ENCODE measurements at regions not wholly inside any gene's neighbourhood (a gene's known extent, or its start where the extent isn't known, plus 50 kb on each side); places are given as distances from the start of the nearest gene placed in this dataset.

DNA sequence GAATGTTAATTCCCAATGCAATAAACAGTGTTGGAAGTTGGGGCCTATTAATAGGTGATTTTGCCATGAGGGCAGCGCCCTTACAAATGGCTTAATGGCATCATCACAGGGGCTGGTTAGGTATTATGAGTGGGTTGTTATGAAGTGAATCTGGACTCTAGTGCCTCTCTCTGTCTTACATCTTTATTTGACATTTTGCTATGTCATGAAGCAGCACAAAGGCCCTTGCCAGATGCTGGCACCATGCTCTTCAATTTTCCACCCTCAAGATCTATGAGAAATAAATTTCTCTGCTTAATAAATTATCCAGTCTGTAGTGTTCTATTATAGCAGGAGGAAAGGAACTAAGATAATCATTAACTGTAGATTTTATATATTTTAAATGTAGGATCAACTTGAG, 1098.7 kb upstream of the NUDT12 start:
- Histone ChIP-seq H3K4me1 (ENCODE audit: low read depth) (no peaks in the 10 kb centered on the region), H3K9me3 (ENCODE audit: low read depth) (no peaks in the 10 kb centered on the region), H3K27ac (no peak overlapping the region), H3K4me3 (no peak overlapping the region), H3K36me3 (no peaks in the 10 kb centered on the region), H3K27me3 (no peaks in the 10 kb centered on the region)
- TF ChIP-seq CTCF (IDR thresholded peaks at IDR 0.05; ENCODE audit: low read depth, low read length), result no peak
- no peak for DNase-seq (ENCODE audit: low read depth in 1 of 2, low spot score in 1 of 2)

DNA sequence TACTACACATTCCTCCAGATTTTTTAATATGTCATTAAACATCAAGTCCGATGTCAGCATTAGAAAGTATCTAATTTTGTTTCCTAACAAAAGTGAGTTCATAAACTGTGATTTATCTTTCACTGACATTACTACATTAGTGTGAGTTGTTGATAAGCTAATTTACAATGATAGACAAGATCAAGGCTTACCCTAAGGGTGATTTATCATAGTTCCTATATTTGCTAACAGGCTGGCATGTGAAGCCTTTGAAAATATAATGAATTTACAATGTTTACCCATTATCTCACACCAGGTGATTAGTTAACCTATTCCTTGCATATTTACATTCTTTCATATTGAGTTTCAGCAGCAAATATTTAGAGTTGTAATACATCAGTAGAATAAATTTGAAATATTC, 1096.9 kb upstream of the NUDT12 start:
- H3K36me3 ChIP-seq, result no peaks in the 10 kb centered on the region
- DNase-seq (ENCODE audit: low read depth in 1 of 2, low spot score in 1 of 2), result no peak
- no peak for TF ChIP-seq CTCF (IDR thresholded peaks at IDR 0.05; ENCODE audit: low read depth, low read length)
- no peaks in the 10 kb centered on the region for H3K27me3 ChIP-seq
- no peak overlapping the region for H3K27ac ChIP-seq
- no peaks in the 10 kb centered on the region for H3K4me1 ChIP-seq (ENCODE audit: low read depth)
- H3K9me3 ChIP-seq (ENCODE audit: low read depth), result no peaks in the 10 kb centered on the region
- H3K4me3 ChIP-seq, result no peak overlapping the region

GRCh38 chr5:104652271-104652861, 1089.8 kb upstream of the NUDT12 start:
- Histone ChIP-seq H3K9me3 (ENCODE audit: low read depth) (no peaks in the 10 kb centered on the region), H3K4me3 (no peak overlapping the region), H3K4me1 (ENCODE audit: low read depth) (no peaks in the 10 kb centered on the region), H3K27ac (no peak overlapping the region), H3K36me3 (no peaks in the 10 kb centered on the region), H3K27me3 (no peaks in the 10 kb centered on the region)
- TF ChIP-seq CTCF (IDR thresholded peaks at IDR 0.05; ENCODE audit: low read depth, low read length), result no peak
- no peak for DNase-seq (ENCODE audit: low read depth in 1 of 2, low spot score in 1 of 2)

DNA sequence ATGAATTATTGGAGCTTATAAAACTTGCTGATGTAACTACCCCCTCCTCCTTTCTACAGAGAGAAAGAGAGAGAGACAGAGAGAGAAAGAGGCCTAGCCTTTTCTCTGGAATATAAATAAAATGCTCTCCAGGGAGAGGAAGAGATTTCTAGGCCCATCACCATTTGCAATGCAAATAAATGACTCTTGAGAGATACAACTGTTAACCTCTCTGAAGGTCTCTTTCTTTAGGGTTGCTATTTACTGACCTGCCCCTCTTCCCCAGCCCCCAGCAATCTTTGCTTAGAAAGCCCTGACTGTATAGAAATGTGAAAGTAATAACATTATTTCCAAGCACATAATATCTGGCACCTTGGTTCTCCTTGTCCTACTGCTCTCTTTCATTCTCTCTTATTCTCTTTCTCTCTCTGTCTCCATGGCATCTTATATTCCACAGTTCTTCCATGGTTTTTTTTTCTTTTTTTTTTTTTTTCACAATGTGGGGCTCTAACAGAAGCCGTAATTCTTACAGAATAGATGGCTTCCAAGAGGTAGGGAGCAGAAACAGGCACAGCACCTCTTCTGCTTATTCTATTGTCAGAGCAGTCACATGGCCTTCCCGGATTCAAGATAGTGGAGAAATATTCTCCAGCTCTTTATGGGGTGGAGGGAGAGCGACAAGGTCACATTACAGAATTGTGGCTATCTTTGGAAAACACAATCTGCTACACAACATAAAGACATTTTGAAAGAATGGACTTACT, 1087.9 kb upstream of the NUDT12 start:
- Histone ChIP-seq H3K27ac (no peak overlapping the region), H3K27me3 (no peaks in the 10 kb centered on the region), H3K4me1 (ENCODE audit: low read depth) (no peaks in the 10 kb centered on the region), H3K36me3 (no peaks in the 10 kb centered on the region), H3K4me3 (no peak overlapping the region), H3K9me3 (ENCODE audit: low read depth) (no peaks in the 10 kb centered on the region)
- no peak for TF ChIP-seq CTCF (IDR thresholded peaks at IDR 0.05; ENCODE audit: low read depth, low read length)
- peak in 1 of 2 donors; percentile 12 for DNase-seq (ENCODE audit: low read depth in 1 of 2, low spot score in 1 of 2)

DNA sequence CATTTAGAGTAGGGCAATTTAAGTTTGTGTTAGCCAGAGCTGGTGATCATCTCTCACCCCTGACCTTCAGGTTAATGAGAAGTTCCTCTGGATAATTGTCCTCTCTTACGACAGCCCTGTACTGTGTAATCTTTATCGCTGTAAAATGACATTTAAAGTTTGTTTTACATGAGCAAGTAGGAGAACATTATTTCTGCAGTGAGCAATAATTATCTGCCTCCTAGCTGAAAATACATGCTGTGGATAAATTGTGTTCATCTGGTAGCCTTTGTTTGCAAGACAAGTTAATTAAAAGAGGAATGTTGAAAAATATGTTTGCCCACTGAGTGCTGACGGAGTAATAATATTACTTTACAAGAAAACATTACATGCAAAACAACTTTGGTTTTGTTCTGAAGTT, 1083.8 kb upstream of the NUDT12 start:
- TF ChIP-seq CTCF (IDR thresholded peaks at IDR 0.05; ENCODE audit: low read depth, low read length), result no peak
- Histone ChIP-seq H3K36me3 (no peaks in the 10 kb centered on the region), H3K27me3 (no peaks in the 10 kb centered on the region)

More for the DNA sequence above, 1083.8 kb upstream of the NUDT12 start:
- Histone ChIP-seq H3K27ac (no peak overlapping the region), H3K4me1 (ENCODE audit: low read depth) (no peaks in the 10 kb centered on the region), H3K4me3 (no peak overlapping the region), H3K9me3 (ENCODE audit: low read depth) (no peaks in the 10 kb centered on the region)
- DNase-seq (ENCODE audit: low read depth in 1 of 2, low spot score in 1 of 2), result no peak
